HG03558 (cell line): ENCODE measurements at regions not wholly inside any gene's neighbourhood (a gene's known extent, or its start where the extent isn't known, plus 50 kb on each side); places are given as distances from the start of the nearest gene placed in this dataset.
"Not testable (repeated sequence)": the region's sequence is repeated elsewhere in the genome, so short reads cannot be mapped to it uniquely, and the experiment has no call there.

Experiments
- ATAC-seq: cut with Tn5 transposase; IDR thresholded peaks from one replicate; pipeline ENCODE4 v1.9.1; 2021; ENCODE audit warnings: moderate number of reproducible peaks; ENCODE audit not compliant: unreplicated experiment; ENCODE audit errors: extremely low read depth

DNA sequence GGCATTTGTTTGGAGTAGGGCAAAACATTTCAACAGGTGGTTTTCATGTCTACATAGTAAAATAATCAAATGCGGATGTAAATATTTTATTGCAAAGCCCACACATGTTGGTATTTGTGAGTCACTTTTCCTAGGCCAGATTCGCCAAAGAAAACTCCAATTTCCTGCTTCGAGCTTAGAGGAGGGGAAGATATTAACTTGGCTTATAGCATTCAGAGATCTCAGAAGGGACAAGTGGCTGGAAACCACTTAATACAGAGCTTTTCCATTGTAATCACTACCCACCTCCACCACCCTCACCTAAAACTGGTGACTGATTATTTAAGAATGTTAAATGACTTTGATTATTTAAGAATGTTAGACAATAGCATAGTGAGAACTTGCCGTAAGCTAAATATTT lies 530.6 kb upstream of the SPRY2 start:
- no peak for ATAC-seq

GRCh38 chr13:80870186-80870585 lies 529.3 kb upstream of the SPRY2 start:
- ATAC-seq = no peak

GRCh38 chr13:80866921-80867320 lies 526.0 kb upstream of the SPRY2 start:
- no peak for ATAC-seq

GRCh38 chr13:80865329-80865728 lies 524.4 kb upstream of the SPRY2 start:
- no peak for ATAC-seq

GRCh38 chr13:80862456-80862855 lies 521.5 kb upstream of the SPRY2 start:
- ATAC-seq = no peak

GRCh38 chr13:80860845-80861244 lies 519.9 kb upstream of the SPRY2 start:
- ATAC-seq = no peak

GRCh38 chr13:80858131-80858530 lies 517.2 kb upstream of the SPRY2 start:
- ATAC-seq = no peak

- no peak for ATAC-seq
Observed at GRCh38 chr13:80857321-80857720, 516.4 kb upstream of the SPRY2 start.

DNA sequence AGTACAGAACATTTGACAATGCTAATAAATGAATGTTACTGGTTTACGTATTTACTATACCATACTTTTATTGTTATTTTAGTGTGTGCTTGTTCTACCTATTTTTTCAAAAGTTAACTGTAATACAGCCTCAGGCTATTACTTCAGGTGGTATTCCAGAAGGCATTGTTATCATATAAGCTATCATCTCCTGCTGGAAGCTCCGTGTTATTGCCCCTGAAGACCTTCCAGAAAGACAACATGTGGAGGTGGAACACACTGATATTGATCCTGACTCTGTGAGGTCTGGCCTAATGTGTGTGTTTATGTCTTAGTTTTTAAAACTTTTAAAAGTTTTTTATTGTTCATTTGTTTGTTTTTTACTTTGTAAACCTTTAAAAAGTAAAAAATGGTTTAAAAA lies 509.8 kb upstream of the SPRY2 start:
- ATAC-seq = no peak

DNA sequence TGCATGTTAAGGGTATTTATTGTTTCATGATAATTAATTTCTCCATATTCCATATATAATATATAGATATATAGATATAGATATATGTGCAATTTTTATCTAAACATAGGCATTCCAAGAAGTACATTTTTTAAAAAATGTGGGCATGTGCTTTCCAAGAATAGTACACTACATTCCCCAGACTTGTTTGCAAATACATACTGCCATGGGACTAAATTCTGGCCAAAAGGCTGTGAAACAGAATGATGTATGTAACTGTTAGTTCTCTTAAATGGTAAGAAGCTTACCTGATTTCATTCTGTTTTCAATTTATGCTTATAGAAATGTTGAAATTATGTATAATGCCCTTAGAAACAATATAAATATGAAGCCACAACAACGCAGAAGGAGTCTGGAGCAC lies 503.2 kb upstream of the SPRY2 start:
- ATAC-seq = no peak

DNA sequence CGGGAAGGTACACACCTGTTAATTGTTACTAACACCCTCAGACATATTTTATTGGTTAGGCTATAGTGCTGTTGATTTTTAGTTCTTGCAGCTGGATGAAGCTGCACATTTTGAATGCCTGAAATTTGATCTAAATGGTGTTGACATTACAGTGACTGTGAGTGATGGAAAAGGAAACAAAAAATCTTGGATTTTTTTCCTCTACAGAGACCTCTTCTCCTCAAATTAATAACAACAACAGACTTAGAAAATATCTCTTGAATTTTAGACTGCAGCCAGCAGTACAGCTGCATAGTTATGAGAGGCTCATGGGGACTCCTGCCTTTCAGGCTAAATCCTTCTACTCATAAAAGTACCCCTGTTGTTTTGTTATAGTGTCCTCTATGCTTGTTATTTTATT lies 500.5 kb upstream of the SPRY2 start:
- ATAC-seq = no peak

GRCh38 chr13:80840316-80840976 lies 499.5 kb upstream of the SPRY2 start:
- ATAC-seq = no peak

DNA sequence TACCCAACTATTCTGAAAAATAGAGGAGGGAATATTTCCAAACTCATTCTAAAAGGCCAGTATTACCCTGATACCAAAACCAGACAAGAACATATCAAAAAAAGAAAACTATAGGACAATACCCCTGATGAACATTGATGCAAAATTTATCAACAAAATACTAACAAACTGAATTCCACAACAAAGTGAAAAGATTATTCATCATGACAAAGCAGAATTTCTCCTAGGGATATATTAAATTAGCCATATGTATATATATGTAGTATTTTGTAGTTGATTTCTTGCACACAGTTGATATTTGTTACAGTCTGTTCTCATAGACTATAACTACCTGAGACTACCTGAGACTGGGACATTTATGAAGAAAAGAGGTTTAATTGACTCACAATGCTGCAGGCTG lies 495.0 kb upstream of the SPRY2 start:
- ATAC-seq = no peak

DNA sequence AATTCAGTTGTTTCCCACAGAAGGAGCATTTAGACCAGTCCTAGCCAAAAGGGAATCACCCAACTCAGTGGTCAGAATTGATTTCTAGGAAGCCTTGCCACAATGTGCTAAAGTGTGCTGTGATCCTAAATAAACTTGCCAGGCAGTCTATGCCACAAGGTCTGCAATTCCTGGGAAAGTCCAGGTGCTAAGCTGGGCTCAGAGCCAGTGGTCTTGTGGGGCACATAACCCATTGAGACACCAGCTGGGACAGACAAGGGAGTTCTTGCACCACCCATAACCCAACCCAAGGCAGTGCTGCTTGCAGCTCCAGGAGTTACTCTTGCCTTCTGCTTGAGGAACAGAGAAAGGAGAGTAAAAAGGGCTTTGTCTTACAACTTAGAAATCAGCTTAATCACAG lies 489.5 kb upstream of the SPRY2 start:
- no peak for ATAC-seq

DNA sequence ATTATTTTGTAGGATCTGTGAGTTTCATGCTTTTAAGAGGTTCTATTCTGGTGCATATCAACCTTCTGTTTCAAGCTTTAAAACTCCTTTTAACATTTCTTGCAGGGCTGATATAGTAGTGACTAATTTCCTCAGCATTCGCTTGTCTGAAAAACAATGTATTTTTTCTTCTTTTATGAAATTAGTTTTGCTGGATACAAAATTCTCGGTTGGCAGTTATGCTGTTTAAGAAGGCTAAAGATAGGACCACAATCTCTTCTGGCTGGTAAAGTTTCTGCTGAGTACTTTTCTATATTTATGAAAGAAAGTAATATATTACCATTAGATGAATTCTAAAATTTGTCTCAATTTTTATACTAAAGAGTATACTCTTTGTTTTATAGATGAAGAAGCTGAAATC lies 487.8 kb upstream of the SPRY2 start:
- no peak for ATAC-seq

DNA sequence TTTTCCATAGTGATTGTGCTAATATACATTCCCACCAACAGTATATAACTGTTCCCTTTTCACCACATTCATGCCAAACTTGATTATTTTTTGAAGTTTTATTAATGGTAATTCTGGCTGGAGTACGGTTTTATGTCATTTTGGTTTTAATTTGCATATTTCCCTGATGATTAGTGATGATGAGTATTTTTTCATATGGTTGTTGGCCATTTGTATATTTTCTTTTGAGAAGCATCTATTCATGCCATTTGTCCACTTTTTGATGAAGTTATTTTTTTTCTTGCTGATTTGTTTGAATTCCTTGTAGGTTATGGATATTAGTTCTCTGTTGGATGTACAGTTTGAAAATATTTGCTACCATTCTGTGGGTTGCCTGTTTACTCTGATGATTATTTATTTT lies 484.4 kb upstream of the SPRY2 start:
- no peak for ATAC-seq

GRCh38 chr13:80824229-80824628 lies 483.3 kb upstream of the SPRY2 start:
- ATAC-seq = no peak

DNA sequence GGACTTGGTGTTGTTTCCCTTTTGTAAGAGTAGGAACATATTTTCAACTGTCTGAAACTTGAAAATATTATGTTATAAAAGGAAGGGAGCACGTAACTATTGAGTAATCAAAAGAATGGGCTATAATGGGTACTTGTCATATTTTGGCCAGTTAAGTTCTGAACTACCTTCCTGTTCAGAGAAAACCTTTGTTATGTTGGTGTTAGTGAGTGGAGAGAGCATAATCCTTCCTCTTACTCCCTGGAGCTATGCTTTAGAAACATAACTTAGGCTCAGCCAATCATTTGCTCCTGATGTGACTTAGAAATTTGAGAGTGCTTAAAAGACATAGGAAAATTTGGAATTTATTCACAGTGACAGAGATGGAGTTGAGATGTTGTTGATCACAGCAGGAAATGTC lies 482.5 kb upstream of the SPRY2 start:
- ATAC-seq = no peak

GRCh38 chr13:80821466-80821865 lies 480.5 kb upstream of the SPRY2 start:
- ATAC-seq = no peak

- no peak for ATAC-seq
Observed at GRCh38 chr13:80817979-80818378, 477.1 kb upstream of the SPRY2 start.

- ATAC-seq = no peak
Observed at GRCh38 chr13:80814541-80814940, 473.6 kb upstream of the SPRY2 start.

GRCh38 chr13:80810294-80810693 lies 469.4 kb upstream of the SPRY2 start:
- not testable (repeated sequence) for ATAC-seq

DNA sequence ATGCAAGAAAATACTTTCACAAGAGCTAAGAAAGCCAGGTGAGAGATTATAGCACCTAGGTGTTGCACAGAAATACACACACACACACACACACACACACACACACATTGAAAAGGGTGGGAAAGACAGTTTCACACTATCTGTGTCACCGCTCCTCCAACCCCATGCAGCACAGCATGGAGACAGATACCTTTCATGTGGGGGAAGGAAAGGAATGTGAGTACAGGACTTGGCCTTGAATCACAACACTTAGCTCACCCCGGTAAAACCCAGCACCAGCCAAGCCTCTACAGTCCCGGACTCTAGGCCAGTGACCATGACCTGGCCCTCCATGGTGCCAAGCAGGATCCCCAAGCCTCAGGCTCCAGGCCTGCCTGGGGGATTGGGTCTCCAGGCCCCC lies 462.0 kb upstream of the SPRY2 start:
- ATAC-seq = no peak
